CD4-positive, CD25-positive, alpha-beta regulatory T cell (primary cell): ENCODE measurements at regions not wholly inside any gene's neighbourhood (a gene's known extent, or its start where the extent isn't known, plus 50 kb on each side); places are given as distances from the start of the nearest gene placed in this dataset.

Source experiments
- ATAC-seq, 2 donors: fragments of 150-1000 bp; cut with Tn5 transposase; one replicate each; pipeline ENCODE4 v1.10.0; 2021; ENCODE audit warnings: low read depth in 2 of 2, moderate number of reproducible peaks in 2 of 2, moderate library complexity in 1 of 2
- DNase-seq, 3 donors: peaks; one replicate each; pipeline versions ENCODE4 v3.0.0 to v3.0.0-alpha.2; 2012 to 2022; ENCODE audit warnings: mixed read lengths in 1 of 3
- H3K27ac ChIP-seq: one replicate; pipeline ENCODE4 v1.7.0; 2013; ENCODE audit warnings: mild to moderate bottlenecking, low read length; ENCODE audit not compliant: insufficient read depth, poor library complexity, severe bottlenecking
- H3K27me3 ChIP-seq: one replicate; pipeline ENCODE4 v1.7.0; 2013; ENCODE audit warnings: low read length; ENCODE audit not compliant: control insufficient read depth, insufficient read depth
- H3K36me3 ChIP-seq: one replicate; pipeline ENCODE4 v1.7.0; 2013; ENCODE audit warnings: mild to moderate bottlenecking, low read length, moderate library complexity; ENCODE audit not compliant: control insufficient read depth, insufficient read depth
- H3K4me1 ChIP-seq: 2 replicates; pipeline ENCODE4 v1.7.0; 2013; ENCODE audit warnings: mild to moderate bottlenecking, low read length; ENCODE audit not compliant: insufficient read depth, control insufficient read depth, poor library complexity, severe bottlenecking
- H3K4me3 ChIP-seq: one replicate; pipeline ENCODE4 v1.7.0; 2013; ENCODE audit warnings: low read depth, mild to moderate bottlenecking, low read length, moderate library complexity
- H3K9me3 ChIP-seq, 2 experiments: 1 replicate in 1 of 2; 2 replicates in 1 of 2; pipeline ENCODE4 v1.7.0; 2013; ENCODE audit warnings: low read length in 2 of 2, mild to moderate bottlenecking in 1 of 2, moderate library complexity in 1 of 2; ENCODE audit not compliant: control insufficient read depth in 2 of 2
- H3K27ac Mint-ChIP-seq, 3 donors: one replicate each; pipeline ENCODE4 v1.8.0; 2020 to 2022; ENCODE audit warnings: mild to moderate bottlenecking in 3 of 3, mixed read lengths in 3 of 3, moderate library complexity in 2 of 3
- H3K27me3 Mint-ChIP-seq: one replicate; pipeline ENCODE4 v1.8.0; 2022; ENCODE audit warnings: mild to moderate bottlenecking, mixed read lengths
- H3K36me3 Mint-ChIP-seq: one replicate; pipeline ENCODE4 v1.8.0; 2020; ENCODE audit warnings: mixed read lengths
- H3K4me1 Mint-ChIP-seq, 4 donors: one replicate each; pipeline ENCODE4 v1.8.0; 2020 to 2022; ENCODE audit warnings: mixed read lengths in 4 of 4, mild to moderate bottlenecking in 1 of 4
- H3K4me3 Mint-ChIP-seq, 4 donors: one replicate each; pipeline ENCODE4 v1.8.0; 2020 to 2022; ENCODE audit warnings: mild to moderate bottlenecking in 4 of 4, mixed read lengths in 4 of 4, moderate library complexity in 3 of 4
- H3K9me3 Mint-ChIP-seq, 7 donors: one replicate each; pipeline ENCODE4 v1.8.0; 2020 to 2022; ENCODE audit warnings: mixed read lengths in 7 of 7, mild to moderate bottlenecking in 3 of 7, moderate library complexity in 2 of 7

GRCh38 chr9:27701587-27701986 lies 128.3 kb upstream of the C9orf72 start:
- no peaks in the 10 kb centered on the region for H3K27me3 Mint-ChIP-seq
- DNase-seq = no peak
- Histone ChIP-seq H3K27ac (no peak overlapping the region), H3K4me1 (no peaks in the 10 kb centered on the region), H3K4me3 (no peak overlapping the region), H3K27me3 (no peaks in the 10 kb centered on the region), H3K9me3 (no peaks in the 10 kb centered on the region), H3K36me3 (no peaks in the 10 kb centered on the region)
- H3K9me3 Mint-ChIP-seq = peaks cover 0 to 1% (median 0%) of the 10 kb centered on the region in 7 donors
- ATAC-seq = no peak
- no peaks in the 10 kb centered on the region for H3K4me1 Mint-ChIP-seq
- H3K4me3 Mint-ChIP-seq = no peak overlapping the region
- no peak overlapping the region for H3K27ac Mint-ChIP-seq
- H3K36me3 Mint-ChIP-seq = no peaks in the 10 kb centered on the region

- Histone ChIP-seq H3K36me3 (no peaks in the 10 kb centered on the region), H3K4me3 (no peak overlapping the region), H3K9me3 (no peaks in the 10 kb centered on the region), H3K4me1 (no peaks in the 10 kb centered on the region), H3K27ac (no peak overlapping the region), H3K27me3 (no peaks in the 10 kb centered on the region)
- no peaks in the 10 kb centered on the region for H3K4me1 Mint-ChIP-seq
- DNase-seq = no peak
- H3K36me3 Mint-ChIP-seq = no peaks in the 10 kb centered on the region
- no peak for ATAC-seq
- no peaks in the 10 kb centered on the region for H3K27me3 Mint-ChIP-seq
- H3K9me3 Mint-ChIP-seq = no peaks in the 10 kb centered on the region
- no peak overlapping the region for H3K4me3 Mint-ChIP-seq
- no peak overlapping the region for H3K27ac Mint-ChIP-seq
Measured at GRCh38 chr9:27703216-27703980, 130.1 kb upstream of the C9orf72 start.

GRCh38 chr9:27711241-27711640 lies 138.0 kb upstream of the C9orf72 start:
- Mint-ChIP-seq H3K27ac (no peak overlapping the region), H3K4me1 (no peaks in the 10 kb centered on the region), H3K4me3 (no peak overlapping the region), H3K36me3 (no peaks in the 10 kb centered on the region), H3K9me3 (peaks cover 0 to 6% (median 1%) of the 10 kb centered on the region in 7 donors), H3K27me3 (no peaks in the 10 kb centered on the region)
- H3K27ac ChIP-seq = no peak overlapping the region
- no peak for ATAC-seq
- H3K36me3 ChIP-seq = no peaks in the 10 kb centered on the region
- no peaks in the 10 kb centered on the region for H3K27me3 ChIP-seq
- no peaks in the 10 kb centered on the region for H3K4me1 ChIP-seq
- no peaks in the 10 kb centered on the region for H3K9me3 ChIP-seq
- no peak overlapping the region for H3K4me3 ChIP-seq
- no peak for DNase-seq

- H3K27ac ChIP-seq = no peak overlapping the region
- no peaks in the 10 kb centered on the region for H3K27me3 ChIP-seq
- no peak for DNase-seq
- Mint-ChIP-seq H3K4me3 (no peak overlapping the region), H3K36me3 (no peaks in the 10 kb centered on the region), H3K9me3 (peaks cover 0 to 6% (median 1%) of the 10 kb centered on the region in 7 donors), H3K4me1 (no peaks in the 10 kb centered on the region), H3K27ac (no peak overlapping the region), H3K27me3 (no peaks in the 10 kb centered on the region)
- H3K9me3 ChIP-seq = no peaks in the 10 kb centered on the region
- H3K4me1 ChIP-seq = no peaks in the 10 kb centered on the region
- no peak for ATAC-seq
- no peaks in the 10 kb centered on the region for H3K36me3 ChIP-seq
- H3K4me3 ChIP-seq = no peak overlapping the region
Measured at GRCh38 chr9:27712806-27713205, 139.5 kb upstream of the C9orf72 start.

GRCh38 chr9:27714388-27714787 lies 141.1 kb upstream of the C9orf72 start:
- Mint-ChIP-seq H3K27me3 (no peaks in the 10 kb centered on the region), H3K36me3 (no peaks in the 10 kb centered on the region), H3K4me3 (no peak overlapping the region), H3K27ac (no peak overlapping the region), H3K4me1 (no peaks in the 10 kb centered on the region), H3K9me3 (peaks cover 0 to 6% (median 1%) of the 10 kb centered on the region in 7 donors)
- DNase-seq = no peak
- Histone ChIP-seq H3K4me3 (no peak overlapping the region), H3K9me3 (no peaks in the 10 kb centered on the region), H3K27ac (no peak overlapping the region), H3K36me3 (no peaks in the 10 kb centered on the region), H3K4me1 (no peaks in the 10 kb centered on the region), H3K27me3 (no peaks in the 10 kb centered on the region)
- ATAC-seq = no peak

- ATAC-seq (peak in 1 of 2 donors; percentile 20), DNase-seq (no peak)
- Mint-ChIP-seq H3K27me3 (no peaks in the 10 kb centered on the region), H3K36me3 (no peaks in the 10 kb centered on the region), H3K27ac (no peak overlapping the region), H3K4me1 (no peaks in the 10 kb centered on the region), H3K9me3 (peaks cover 0 to 5% (median 1%) of the 10 kb centered on the region in 7 donors), H3K4me3 (no peak overlapping the region)
- H3K4me1 ChIP-seq = no peaks in the 10 kb centered on the region
- no peaks in the 10 kb centered on the region for H3K27me3 ChIP-seq
- no peak overlapping the region for H3K27ac ChIP-seq
- H3K36me3 ChIP-seq = no peaks in the 10 kb centered on the region
- H3K4me3 ChIP-seq = no peak overlapping the region
- H3K9me3 ChIP-seq = no peaks in the 10 kb centered on the region
Measured at GRCh38 chr9:27715651-27716050, 142.4 kb upstream of the C9orf72 start.

- Histone ChIP-seq H3K4me1 (no peaks in the 10 kb centered on the region), H3K27me3 (no peaks in the 10 kb centered on the region), H3K36me3 (no peaks in the 10 kb centered on the region), H3K4me3 (no peak overlapping the region), H3K27ac (no peak overlapping the region), H3K9me3 (no peaks in the 10 kb centered on the region)
- no peaks in the 10 kb centered on the region for H3K27me3 Mint-ChIP-seq
- no peaks in the 10 kb centered on the region for H3K4me1 Mint-ChIP-seq
- no peak overlapping the region for H3K4me3 Mint-ChIP-seq
- ATAC-seq (no peak), DNase-seq (no peak)
- H3K9me3 Mint-ChIP-seq = peaks cover 0 to 5% (median 0%) of the 10 kb centered on the region in 7 donors
- no peaks in the 10 kb centered on the region for H3K36me3 Mint-ChIP-seq
- no peak overlapping the region for H3K27ac Mint-ChIP-seq
Measured at GRCh38 chr9:27717991-27718390, 144.7 kb upstream of the C9orf72 start.

- Histone ChIP-seq H3K27ac (no peak overlapping the region), H3K4me3 (no peak overlapping the region), H3K4me1 (no peaks in the 10 kb centered on the region), H3K9me3 (no peaks in the 10 kb centered on the region), H3K36me3 (no peaks in the 10 kb centered on the region), H3K27me3 (no peaks in the 10 kb centered on the region)
- H3K27ac Mint-ChIP-seq = no peak overlapping the region
- H3K4me1 Mint-ChIP-seq = no peaks in the 10 kb centered on the region
- no peaks in the 10 kb centered on the region for H3K36me3 Mint-ChIP-seq
- DNase-seq = no peak
- H3K9me3 Mint-ChIP-seq = peaks cover 0 to 5% (median 0%) of the 10 kb centered on the region in 7 donors
- no peak overlapping the region for H3K4me3 Mint-ChIP-seq
- ATAC-seq = no peak
- no peaks in the 10 kb centered on the region for H3K27me3 Mint-ChIP-seq
Measured at GRCh38 chr9:27719711-27720110, 146.4 kb upstream of the C9orf72 start.
